ENCODE measurements at regions not wholly inside any gene's neighbourhood (a gene's known extent, or its start where the extent isn't known, plus 50 kb on each side); places are given as distances from the start of the nearest gene placed in this dataset.
A peak's percentile ranks its signal among the peaks of the same experiment; 100 is the strongest.

GRCh38 chr4:55763996-55764395 is 55.6 kb upstream of the EXOC1L start:
- no peak overlapping the region for H3K4me3 ChIP-seq (ENCODE audit: low read length in 2 of 2)
- no peak for DNase-seq
- no peaks in the 10 kb centered on the region for H3K36me3 ChIP-seq (ENCODE audit: insufficient read depth, low read length)
- H3K27me3 ChIP-seq (ENCODE audit: insufficient read depth, low read length): no peaks in the 10 kb centered on the region
- no peak overlapping the region for H3K27ac ChIP-seq (ENCODE audit: low read depth, low read length)
- H3K4me3 Mint-ChIP-seq: no peak overlapping the region
- ChIA-PET CTCF (ENCODE audit: partially characterized antibody) (no interaction called here), POLR2A (ENCODE audit: partially characterized antibody) (no interaction called here)
- no peaks in the 10 kb centered on the region for H3K9me3 ChIP-seq (ENCODE audit: control insufficient read depth in 1 of 2, low read length in 2 of 2)
- H3K4me1 ChIP-seq (ENCODE audit: insufficient read depth, low read length): no peaks in the 10 kb centered on the region
- H3K27ac Mint-ChIP-seq: no peak overlapping the region
- intact Hi-C loops (cut with micrococcal nuclease): no loop called here
- H3K4me1 Mint-ChIP-seq: no peaks in the 10 kb centered on the region
- peaks cover 11 to 18% of the 10 kb centered on the region in 2 donors for H3K27me3 Mint-ChIP-seq
- H3K36me3 Mint-ChIP-seq: no peaks in the 10 kb centered on the region
- no peaks in the 10 kb centered on the region for H3K9me3 Mint-ChIP-seq

GRCh38 chr4:55765070-55765469 is 54.5 kb upstream of the EXOC1L start:
- CTCF ChIA-PET (ENCODE audit: partially characterized antibody): no interaction called here
- no peaks in the 10 kb centered on the region for H3K4me1 Mint-ChIP-seq
- H3K9me3 Mint-ChIP-seq: no peaks in the 10 kb centered on the region
- H3K27ac ChIP-seq (ENCODE audit: low read depth, low read length): no peak overlapping the region
- no peak overlapping the region for H3K4me3 ChIP-seq (ENCODE audit: low read length in 2 of 2)
- POLR2A ChIA-PET (ENCODE audit: partially characterized antibody): no interaction called here
- no peak overlapping the region for H3K4me3 Mint-ChIP-seq
- H3K27me3 ChIP-seq (ENCODE audit: insufficient read depth, low read length): no peaks in the 10 kb centered on the region
- H3K9me3 ChIP-seq (ENCODE audit: control insufficient read depth in 1 of 2, low read length in 2 of 2): no peaks in the 10 kb centered on the region
- H3K4me1 ChIP-seq (ENCODE audit: insufficient read depth, low read length): no peaks in the 10 kb centered on the region
- H3K36me3 ChIP-seq (ENCODE audit: insufficient read depth, low read length): no peaks in the 10 kb centered on the region
- intact Hi-C loops (cut with micrococcal nuclease): no loop called here
- peaks cover 14 to 21% of the 10 kb centered on the region in 2 donors for H3K27me3 Mint-ChIP-seq
- DNase-seq: no peak
- no peak overlapping the region for H3K27ac Mint-ChIP-seq
- H3K36me3 Mint-ChIP-seq: no peaks in the 10 kb centered on the region

GRCh38 chr4:55768291-55768690 is 51.3 kb upstream of the EXOC1L start:
- no peak for DNase-seq
- H3K36me3 ChIP-seq (ENCODE audit: insufficient read depth, low read length): no peaks in the 10 kb centered on the region
- no peak overlapping the region for H3K4me3 Mint-ChIP-seq
- peaks cover 19 to 20% of the 10 kb centered on the region in 2 donors for H3K27me3 Mint-ChIP-seq
- H3K27ac Mint-ChIP-seq: peak overlapping the region in 1 of 7 donors; percentile 9
- intact Hi-C loops (cut with micrococcal nuclease): no loop called here
- no peaks in the 10 kb centered on the region for H3K4me1 Mint-ChIP-seq
- no peaks in the 10 kb centered on the region for H3K9me3 ChIP-seq (ENCODE audit: control insufficient read depth in 1 of 2, low read length in 2 of 2)
- no peak overlapping the region for H3K27ac ChIP-seq (ENCODE audit: low read depth, low read length)
- no peak overlapping the region for H3K4me3 ChIP-seq (ENCODE audit: low read length in 2 of 2)
- H3K9me3 Mint-ChIP-seq: no peaks in the 10 kb centered on the region
- no peaks in the 10 kb centered on the region for H3K27me3 ChIP-seq (ENCODE audit: insufficient read depth, low read length)
- ChIA-PET POLR2A (ENCODE audit: partially characterized antibody) (no interaction called here), CTCF (ENCODE audit: partially characterized antibody) (no interaction called here)
- H3K4me1 ChIP-seq (ENCODE audit: insufficient read depth, low read length): no peaks in the 10 kb centered on the region
- no peaks in the 10 kb centered on the region for H3K36me3 Mint-ChIP-seq
